H1 (cell line): ENCODE measurements at regions not wholly inside any gene's neighbourhood (a gene's known extent, or its start where the extent isn't known, plus 50 kb on each side); places are given as distances from the start of the nearest gene placed in this dataset.

Source experiments
- ATF2 ChIP-seq: IDR thresholded peaks from 2 replicates; pipeline ENCODE4 v1.6.1; 2012; ENCODE audit warnings: low read length, inconsistent platforms
- CTCF ChIP-seq, 3 experiments: IDR thresholded peaks; 1 replicate in 2 of 3; 2 replicates in 1 of 3; pipeline versions ENCODE4 v1.5.1 to v1.6.1; 2011; ENCODE audit warnings: low read length in 3 of 3, mild to moderate bottlenecking in 3 of 3, inconsistent platforms in 2 of 3, low read depth in 1 of 3, moderate library complexity in 1 of 3; ENCODE audit not compliant: insufficient read depth in 1 of 3; ENCODE audit errors: control extremely low read depth in 1 of 3
- EZH2 ChIP-seq: fragments of 200-600 bp; sonication (generic); IDR thresholded peaks from 2 replicates; pipeline ENCODE4 v1.7.1; 2012; ENCODE audit warnings: low read depth, mild to moderate bottlenecking, moderate library complexity, low read length, inconsistent platforms; ENCODE audit not compliant: severe bottlenecking
- GTF2F1 ChIP-seq: IDR thresholded peaks from 2 replicates; pipeline ENCODE4 v1.6.1; 2012; ENCODE audit warnings: low read depth, low read length, improper control_type of control experiment, borderline replicate concordance
- HDAC6 ChIP-seq: IDR thresholded peaks from one replicate; pipeline ENCODE4 v1.7.1; 2012; ENCODE audit warnings: low read depth, mild to moderate bottlenecking, inconsistent platforms, low read length, moderate library complexity
- KDM5A ChIP-seq: fragments of 200-600 bp; IDR thresholded peaks from 2 replicates; pipeline ENCODE4 v1.7.1; 2012; ENCODE audit warnings: mild to moderate bottlenecking, low read length, inconsistent platforms, mixed read lengths
- MAX ChIP-seq: IDR thresholded peaks from 2 replicates; pipeline ENCODE4 v1.6.1; 2012; ENCODE audit warnings: inconsistent platforms
- PHF8 ChIP-seq: fragments of 200-600 bp; sonication (generic); conservative IDR thresholded peaks from 2 replicates; pipeline ENCODE4 v1.7.1; 2012; ENCODE audit warnings: low read depth, mild to moderate bottlenecking, inconsistent platforms, low read length, moderate library complexity
- SIRT6 ChIP-seq: IDR thresholded peaks from one replicate; pipeline ENCODE4 v1.7.1; 2012; ENCODE audit warnings: low read length, inconsistent platforms
- ZNF274 ChIP-seq: IDR thresholded peaks from 2 replicates; pipeline ENCODE4 v1.7.0; 2012; ENCODE audit warnings: low read length, borderline replicate concordance; ENCODE audit errors: extremely low read depth

GRCh38 chr4:20603671-20604313, 96.5 kb upstream of the PACRGL start:
- TF ChIP-seq SIRT6, result no peak
- TF ChIP-seq ZNF274, result no peak
- TF ChIP-seq EZH2, result no peak
- no peak for TF ChIP-seq GTF2F1
- no peak for TF ChIP-seq HDAC6
- no peak for TF ChIP-seq PHF8
- no peak for TF ChIP-seq ATF2
- TF ChIP-seq CTCF (IDR thresholded peaks at IDR 0.05; ENCODE audit: control extremely low read depth in 1 of 3, insufficient read depth in 1 of 3, low read depth in 1 of 3, low read length in 3 of 3), result no peak
- TF ChIP-seq KDM5A, result no peak
- TF ChIP-seq MAX, result no peak
